Activated B cell treated with CpG ODN at 0.5 μM for 24 hours (primary cell): ENCODE measurements at regions not wholly inside any gene's neighbourhood (a gene's known extent, or its start where the extent isn't known, plus 50 kb on each side); places are given as distances from the start of the nearest gene placed in this dataset.
"Not testable (repeated sequence)": the region's sequence is repeated elsewhere in the genome, so short reads cannot be mapped to it uniquely, and the experiment has no call there.

Experiments used
- ATAC-seq: fragments of 200-7000 bp; cut with Tn5 transposase; one replicate; pipeline ENCODE4 v1.10.0; 2021; ENCODE audit warnings: low read depth, mild to moderate bottlenecking, moderate library complexity
- CTCF ChIA-PET: fragments of 350-600 bp; sonication (Branson Sonifier 250); formaldehyde crosslinking; loops from one replicate; lab custom pipeline; 2021; ENCODE audit warnings: antibody characterized with exemption; lab: Charles Lee
- POLR2A ChIA-PET: fragments of 350-600 bp; sonication (Branson Sonifier 250); formaldehyde crosslinking; loops from one replicate; lab custom pipeline; 2021; ENCODE audit warnings: antibody characterized with exemption; lab: Charles Lee
- DNase-seq: peaks from one replicate; pipeline ENCODE4 v3.0.0; 2022
- H3K27ac Mint-ChIP-seq: one replicate; pipeline ENCODE4 v1.8.0; 2020; ENCODE audit warnings: mixed read lengths
- H3K27me3 Mint-ChIP-seq: one replicate; pipeline ENCODE4 v1.8.0; 2021; ENCODE audit warnings: mixed read lengths
- H3K36me3 Mint-ChIP-seq: one replicate; pipeline ENCODE4 v1.8.0; 2021; ENCODE audit warnings: low read depth, mixed read lengths
- H3K4me1 Mint-ChIP-seq: one replicate; pipeline ENCODE4 v1.8.0; 2021; ENCODE audit warnings: mixed read lengths
- H3K4me3 Mint-ChIP-seq: one replicate; pipeline ENCODE4 v1.8.0; 2020; ENCODE audit warnings: mild to moderate bottlenecking, mixed read lengths
- H3K9me3 Mint-ChIP-seq: one replicate; pipeline ENCODE4 v1.8.0; 2020; ENCODE audit warnings: mixed read lengths
- CTCF ChIP-seq: fragments of 200-600 bp; IDR thresholded peaks from one replicate; pipeline ENCODE4 v1.8.0; 2022; ENCODE audit warnings: antibody characterized with exemption, mild to moderate bottlenecking
- intact Hi-C: fragments of 100-400 bp; cut with micrococcal nuclease; formaldehyde crosslinking; loops from one replicate; pipeline ENCODE4 v1.15.1; 2024

GRCh38 chr12:131211340-131211938, 257.7 kb downstream of the ADGRD1 start:
- Mint-ChIP-seq H3K27me3 (peaks cover 5% of the 10 kb centered on the region), H3K4me1 (no peaks in the 10 kb centered on the region), H3K4me3 (no peak overlapping the region), H3K36me3 (no peaks in the 10 kb centered on the region), H3K9me3 (peaks cover 2% of the 10 kb centered on the region), H3K27ac (no peak overlapping the region)
- DNase-seq (no peak), ATAC-seq (no peak)
- intact Hi-C loops = no loop called here
- POLR2A ChIA-PET = no interaction called here
- CTCF ChIA-PET = no interaction called here
- no peak for TF ChIP-seq CTCF

- Mint-ChIP-seq H3K36me3 (no peaks in the 10 kb centered on the region), H3K4me1 (peaks cover 9% of the 10 kb centered on the region), H3K4me3 (no peak overlapping the region), H3K27me3 (peaks cover 20% of the 10 kb centered on the region), H3K27ac (no peak overlapping the region), H3K9me3 (peaks cover 2% of the 10 kb centered on the region)
- TF ChIP-seq CTCF = no peak
- ATAC-seq = no peak
- intact Hi-C loops = no loop called here
- CTCF ChIA-PET = no interaction called here
- DNase-seq = no peak
- POLR2A ChIA-PET = no interaction called here
These were observed 260.3 kb downstream of the ADGRD1 start for GRCh38 chr12:131213896-131214442.

GRCh38 chr12:131214936-131215335, 261.2 kb downstream of the ADGRD1 start:
- intact Hi-C loops, DNase-seq, ATAC-seq, H3K27ac Mint-ChIP-seq, CTCF ChIA-PET, H3K9me3 Mint-ChIP-seq, H3K4me1 Mint-ChIP-seq, H3K4me3 Mint-ChIP-seq, POLR2A ChIA-PET, H3K36me3 Mint-ChIP-seq: not testable (repeated sequence)
- H3K27me3 Mint-ChIP-seq = peaks cover 20% of the 10 kb centered on the region

- H3K4me3 Mint-ChIP-seq, H3K36me3 Mint-ChIP-seq, H3K4me1 Mint-ChIP-seq, POLR2A ChIA-PET, ATAC-seq, CTCF ChIA-PET, DNase-seq, intact Hi-C loops, H3K9me3 Mint-ChIP-seq, H3K27ac Mint-ChIP-seq: not testable (repeated sequence)
- peaks cover 23% of the 10 kb centered on the region for H3K27me3 Mint-ChIP-seq
These were observed 262.9 kb downstream of the ADGRD1 start for GRCh38 chr12:131216587-131216986.

GRCh38 chr12:131217024-131217586, 263.4 kb downstream of the ADGRD1 start:
- ChIA-PET POLR2A (no interaction called here), CTCF (no interaction called here)
- Mint-ChIP-seq H3K4me1 (peaks cover 11% of the 10 kb centered on the region), H3K27ac (no peak overlapping the region), H3K9me3 (peaks cover 2% of the 10 kb centered on the region), H3K36me3 (no peaks in the 10 kb centered on the region), H3K4me3 (no peak overlapping the region), H3K27me3 (peaks cover 26% of the 10 kb centered on the region)
- TF ChIP-seq CTCF = no peak
- intact Hi-C loops = no loop called here
- ATAC-seq (no peak), DNase-seq (no peak)

GRCh38 chr12:131218026-131218922, 264.6 kb downstream of the ADGRD1 start:
- peaks cover 37% of the 10 kb centered on the region for H3K27me3 Mint-ChIP-seq
- peak; percentile 37 for ATAC-seq
- ChIA-PET CTCF (no interaction called here), POLR2A (no interaction called here)
- H3K4me1 Mint-ChIP-seq = peaks cover 17% of the 10 kb centered on the region
- H3K9me3 Mint-ChIP-seq = no peaks in the 10 kb centered on the region
- no peak for TF ChIP-seq CTCF
- H3K4me3 Mint-ChIP-seq = no peak overlapping the region
- no peaks in the 10 kb centered on the region for H3K36me3 Mint-ChIP-seq
- H3K27ac Mint-ChIP-seq = no peak overlapping the region
- DNase-seq = no peak
- intact Hi-C loops = no loop called here
